NCI-H748 treated with DMSO at 0.1 percent for 48 hours (cell line): ENCODE measurements at regions not wholly inside any gene's neighbourhood (a gene's known extent, or its start where the extent isn't known, plus 50 kb on each side); places are given as distances from the start of the nearest gene placed in this dataset.
"Not testable (repeated sequence)": the region's sequence is repeated elsewhere in the genome, so short reads cannot be mapped to it uniquely, and the experiment has no call there.

ENCODE experiments used
- DNase-seq: peaks from one replicate; lab custom pipeline; 2025; lab: John Stamatoyannopoulos, UW

DNA sequence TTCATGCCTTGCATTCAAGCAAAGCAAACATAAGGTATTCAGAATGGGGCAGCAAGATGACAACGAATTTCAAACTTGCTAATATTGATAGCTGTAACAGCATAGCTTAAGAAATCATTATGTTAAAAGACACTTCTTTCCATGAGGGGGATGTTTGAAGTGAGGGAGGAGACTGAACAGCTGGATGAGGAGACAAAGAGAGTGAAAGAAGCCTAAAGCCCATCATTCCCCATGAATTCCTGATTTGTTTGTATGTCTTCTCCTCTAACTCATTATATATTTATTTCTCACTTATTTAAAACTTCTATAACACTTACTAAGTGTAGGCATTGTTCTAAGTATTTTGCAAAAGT, 125.2 kb upstream of the PBX1 start:
- no peak for DNase-seq

DNA sequence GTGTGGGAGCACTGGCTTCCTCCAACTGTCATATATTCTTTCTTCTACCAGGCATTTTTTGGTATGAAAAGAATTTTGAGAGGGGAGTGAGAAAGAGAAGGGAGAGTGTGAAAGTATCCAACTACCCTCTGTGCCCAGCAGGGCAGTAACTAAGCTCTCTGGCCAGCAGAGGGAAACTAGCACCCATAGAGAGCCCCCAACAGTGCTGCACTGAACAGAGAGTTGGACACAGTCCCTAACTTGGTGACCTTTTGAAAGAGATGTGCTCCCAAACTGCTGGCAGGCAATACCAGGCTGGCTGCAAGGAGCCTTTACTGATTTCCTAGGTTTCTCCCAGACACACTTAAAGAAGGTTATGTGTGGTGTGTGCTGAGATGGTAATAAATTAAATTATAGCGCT, 118.8 kb upstream of the PBX1 start:
- DNase-seq, result no peak

DNA sequence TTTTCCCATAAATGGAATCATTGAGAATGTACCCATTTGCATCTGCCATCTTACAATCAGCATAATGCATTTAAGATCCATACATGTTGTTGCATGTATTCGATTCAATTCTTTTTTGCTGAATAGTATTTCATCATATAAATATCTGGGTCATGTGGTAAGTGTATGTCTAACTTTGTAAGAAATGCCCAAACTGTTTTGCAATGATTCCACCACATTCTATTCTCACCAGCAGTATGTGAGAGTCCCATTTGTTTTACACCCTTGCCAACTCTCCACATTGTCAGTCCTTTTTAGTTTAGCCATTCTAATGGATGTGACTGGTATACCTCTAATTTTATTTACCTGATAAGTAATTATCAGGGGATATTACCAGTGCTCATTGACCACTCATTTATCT, 115.8 kb upstream of the PBX1 start:
- no peak for DNase-seq

DNA sequence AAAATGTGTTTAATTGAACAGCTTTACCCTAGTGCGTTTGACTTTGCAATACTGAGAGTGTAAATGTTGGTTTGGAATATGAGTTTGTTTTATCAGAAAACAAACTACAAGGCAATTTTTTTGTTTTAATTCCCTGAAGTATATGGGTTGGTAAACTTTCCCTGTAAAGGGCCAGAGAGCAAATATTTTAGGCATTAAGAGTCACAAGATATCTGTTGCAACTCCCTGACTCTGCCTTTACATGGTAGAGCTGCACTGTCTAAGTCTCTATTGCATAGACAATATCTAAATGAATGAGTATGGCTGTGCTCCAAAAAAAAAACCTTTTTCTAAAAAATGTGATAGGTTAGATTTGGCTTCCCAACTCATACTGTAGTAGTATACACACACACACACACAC, 115.1 kb upstream of the PBX1 start:
- no peak for DNase-seq

DNA sequence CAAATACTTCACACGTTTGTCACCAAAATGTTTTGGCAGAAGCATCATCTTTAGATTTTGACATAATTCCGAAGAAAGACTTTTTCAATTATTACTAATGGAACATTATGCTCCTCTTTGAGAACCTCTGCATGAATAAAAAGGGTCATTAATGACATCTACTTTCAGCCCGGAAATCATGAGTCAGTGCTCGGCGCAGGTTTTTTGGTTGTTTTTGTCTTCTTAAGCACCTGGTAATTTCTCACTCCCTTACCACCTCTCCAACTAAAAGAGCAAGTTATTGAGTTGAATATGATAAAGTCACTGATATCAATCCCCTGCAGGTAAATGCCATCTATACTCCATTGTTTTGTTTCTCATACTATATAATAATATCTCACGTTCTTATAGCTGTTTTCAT, 113.0 kb upstream of the PBX1 start:
- no peak for DNase-seq

DNA sequence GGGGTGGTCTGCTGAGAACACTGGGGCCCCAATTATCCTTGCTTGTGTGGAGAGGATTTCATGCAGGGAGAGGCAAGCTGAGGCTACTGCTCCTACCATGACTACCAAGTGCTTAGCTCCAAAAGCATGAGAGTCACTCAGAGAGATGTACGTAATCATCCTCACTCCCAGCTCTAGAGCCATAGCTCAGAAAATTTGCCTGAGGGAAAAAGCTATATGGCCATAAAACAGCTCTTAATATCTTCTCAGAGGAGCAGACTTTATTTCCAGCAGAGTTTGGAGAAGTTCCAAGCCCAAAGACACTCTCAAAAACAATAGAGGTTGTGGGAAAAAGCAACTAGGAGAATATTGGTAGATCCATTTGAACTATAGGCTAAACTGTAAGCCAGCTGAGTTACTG, 106.4 kb upstream of the PBX1 start:
- no peak for DNase-seq

DNA sequence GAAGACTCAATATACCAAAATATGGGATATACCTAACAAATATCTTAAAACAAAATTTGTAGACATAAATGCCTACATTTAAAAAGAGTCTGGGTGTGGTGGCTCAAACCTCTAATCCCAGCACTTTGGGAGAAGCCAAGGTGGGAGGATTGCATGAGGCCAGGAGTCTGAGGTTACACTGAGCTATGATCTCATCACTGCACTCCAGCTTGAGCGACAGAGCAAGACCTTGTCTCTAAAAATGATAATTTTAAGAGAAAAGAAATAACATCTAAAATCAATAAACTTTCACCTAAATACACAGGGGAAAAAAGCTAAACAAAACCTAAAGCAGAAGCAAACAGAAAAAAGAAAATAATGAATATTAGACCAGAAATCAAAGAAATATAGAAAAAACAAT, 102.7 kb upstream of the PBX1 start:
- no peak for DNase-seq

DNA sequence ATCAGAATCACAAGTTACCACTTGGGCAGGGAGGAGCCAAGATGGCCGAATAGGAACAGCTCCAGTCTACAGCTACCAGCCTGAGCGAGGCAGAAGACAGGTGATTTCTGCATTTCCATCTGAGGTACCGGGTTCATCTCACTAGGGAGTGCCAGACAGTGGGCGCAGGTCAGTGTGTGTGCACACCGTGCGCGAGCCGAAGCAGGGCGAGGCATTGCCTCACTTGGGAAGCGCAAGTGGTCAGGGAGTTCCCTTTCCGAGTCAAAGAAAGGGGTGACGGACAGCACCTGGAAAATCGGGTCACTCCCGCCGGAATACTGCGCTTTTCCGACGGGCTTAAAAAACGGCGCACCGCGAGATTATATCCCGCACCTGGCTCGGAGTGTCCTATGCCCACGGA, 99.8 kb upstream of the PBX1 start:
- not testable (repeated sequence) for DNase-seq

DNA sequence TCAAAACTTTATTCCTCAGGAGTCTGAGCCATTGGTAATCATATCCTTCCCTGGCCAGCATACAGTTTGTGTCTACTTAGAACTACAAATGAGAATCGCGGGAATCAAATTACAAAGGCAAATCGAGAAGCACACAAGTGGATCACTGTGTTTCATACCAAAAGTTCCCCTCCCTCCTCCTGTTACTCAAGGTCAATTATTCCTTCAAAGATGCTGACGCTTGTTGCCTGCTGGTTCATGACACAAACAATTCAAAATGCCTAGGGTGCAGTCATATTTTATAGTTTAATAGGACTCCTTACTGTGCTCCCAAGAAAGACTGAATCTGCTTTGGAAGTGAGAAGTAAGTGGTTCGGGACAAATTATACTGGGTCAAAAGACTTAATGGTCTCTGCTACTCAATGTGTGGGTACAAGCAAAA, 93.0 kb upstream of the PBX1 start:
- no peak for DNase-seq

DNA sequence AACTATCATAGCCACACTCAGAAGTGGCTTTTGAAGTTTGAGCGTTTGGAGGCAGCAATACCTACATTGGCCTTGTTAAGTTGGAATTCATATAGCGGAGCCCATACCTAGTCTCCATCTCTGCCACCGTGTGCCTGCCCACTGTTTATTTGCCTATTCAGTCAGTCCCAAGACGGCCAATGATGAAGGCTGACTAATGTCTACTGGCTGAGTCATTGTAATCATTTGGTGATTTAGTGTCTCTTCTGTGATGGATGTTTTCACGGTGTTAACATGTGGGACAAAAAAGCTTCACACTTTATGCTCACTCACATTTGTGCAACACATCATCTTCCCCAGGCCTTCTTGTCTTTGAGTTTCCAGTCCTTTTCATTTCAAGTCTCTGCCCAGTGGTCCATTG, 92.6 kb upstream of the PBX1 start:
- DNase-seq, result no peak

DNA sequence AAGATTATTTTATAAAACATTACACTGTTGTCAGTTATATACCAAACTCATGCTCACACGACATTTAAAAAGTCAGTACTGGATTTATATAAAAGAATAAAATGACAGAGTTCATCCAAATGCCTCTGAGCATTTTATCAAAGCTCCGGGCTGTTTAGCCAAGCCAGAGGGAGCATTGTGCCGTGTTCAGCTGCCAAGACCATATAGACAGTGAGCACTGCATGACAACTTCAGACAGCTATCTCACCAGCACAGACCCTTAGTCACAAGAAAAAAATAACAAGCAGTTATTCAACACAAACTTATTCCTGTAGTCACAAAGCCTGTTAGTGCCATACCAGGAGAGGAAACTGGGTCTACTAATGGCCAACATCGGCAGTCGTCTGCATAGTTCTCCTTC, 88.0 kb upstream of the PBX1 start:
- DNase-seq, result no peak

DNA sequence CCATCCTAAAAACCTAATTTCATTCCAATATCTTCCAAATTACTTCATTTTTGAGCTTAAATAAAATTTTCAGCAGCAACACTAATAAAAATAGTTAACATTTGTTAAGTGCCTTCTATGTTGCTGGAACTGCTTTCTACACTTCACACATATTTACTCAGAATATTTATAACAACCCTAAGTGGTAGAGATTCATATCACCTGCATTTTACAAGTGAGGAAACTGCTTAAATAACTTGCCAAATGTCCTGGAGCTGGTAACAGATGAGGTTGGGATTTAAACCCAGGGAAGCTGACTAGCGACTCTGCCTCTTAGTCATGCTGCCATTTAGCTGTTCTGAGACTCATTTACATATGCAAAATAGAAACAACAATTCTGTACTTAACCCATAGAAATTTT, 86.1 kb upstream of the PBX1 start:
- DNase-seq, result no peak

DNA sequence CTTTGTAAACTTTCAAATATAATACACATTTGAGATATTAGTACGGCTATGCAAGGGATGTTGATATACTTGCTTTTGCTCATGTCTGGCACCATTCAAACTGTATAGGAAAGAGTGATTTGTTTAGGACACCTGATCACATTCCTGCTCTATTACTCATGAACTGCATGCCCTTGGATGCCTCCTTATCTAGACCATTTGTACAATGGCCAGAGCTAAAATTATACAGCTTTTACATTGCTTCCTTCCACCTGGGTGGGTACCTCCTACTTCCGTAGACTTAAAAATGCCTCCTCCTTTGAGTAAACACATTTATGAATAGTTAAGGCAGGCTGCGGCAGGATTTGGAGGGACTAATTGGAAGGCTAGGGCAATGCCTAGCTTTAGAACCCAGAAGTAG, 85.4 kb upstream of the PBX1 start:
- DNase-seq, result no peak

DNA sequence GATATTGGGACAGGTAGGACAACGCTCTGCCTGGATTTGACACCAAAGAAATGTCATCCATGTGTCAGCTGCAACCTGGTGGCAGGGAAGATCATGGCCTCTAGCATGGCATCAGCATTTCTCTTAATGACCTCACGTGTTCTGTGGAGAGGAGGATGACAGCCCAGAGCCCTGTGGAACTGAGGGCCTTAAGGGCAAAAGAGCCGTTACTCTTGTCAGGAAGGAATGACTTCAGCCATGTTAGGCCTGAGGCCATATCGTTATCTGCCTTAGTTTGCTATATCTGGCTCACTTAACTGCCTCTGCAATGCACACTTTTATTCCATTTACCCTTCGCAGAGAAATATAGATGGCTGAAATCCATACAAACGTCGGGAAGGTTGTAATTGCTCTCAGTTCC, 83.2 kb upstream of the PBX1 start:
- DNase-seq, result no peak

DNA sequence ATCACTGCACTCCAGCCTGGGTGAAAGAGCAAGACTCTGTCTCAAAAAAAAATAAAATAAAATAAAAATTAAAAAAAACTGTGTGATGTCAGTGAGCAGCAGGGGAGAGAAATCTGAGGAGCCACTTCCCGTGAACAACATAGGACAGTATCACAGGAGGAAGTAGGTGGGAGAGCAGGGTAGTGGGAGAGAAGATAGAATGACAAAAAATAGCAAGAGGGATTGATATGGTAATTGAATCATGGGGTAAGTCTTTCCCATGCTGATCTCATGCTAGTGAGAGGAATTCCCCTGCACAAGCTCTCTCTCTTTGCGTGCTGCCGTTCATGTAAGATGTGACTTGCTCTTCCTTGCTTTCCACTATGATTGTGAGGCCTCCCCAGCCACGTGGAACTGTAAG, 81.6 kb upstream of the PBX1 start:
- DNase-seq, result no peak

DNA sequence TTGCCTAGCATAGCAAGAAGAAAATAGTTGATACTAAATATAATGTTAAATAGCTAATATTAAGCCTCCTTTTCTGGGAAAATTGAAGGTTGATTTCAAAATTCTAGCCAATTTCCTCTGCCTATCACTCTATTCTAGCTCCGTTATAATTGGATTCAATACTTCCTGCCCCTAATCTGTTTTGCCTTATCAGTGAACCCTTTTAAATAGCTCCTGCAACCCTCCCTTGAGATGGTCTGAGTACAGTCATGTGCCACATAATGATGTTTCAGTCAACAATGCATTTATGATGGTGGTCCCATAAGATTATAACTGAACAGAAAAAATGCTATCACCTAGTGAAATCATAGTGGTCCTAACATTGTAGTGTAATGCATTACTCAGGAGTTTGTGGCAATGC, 79.7 kb upstream of the PBX1 start:
- DNase-seq, result no peak

DNA sequence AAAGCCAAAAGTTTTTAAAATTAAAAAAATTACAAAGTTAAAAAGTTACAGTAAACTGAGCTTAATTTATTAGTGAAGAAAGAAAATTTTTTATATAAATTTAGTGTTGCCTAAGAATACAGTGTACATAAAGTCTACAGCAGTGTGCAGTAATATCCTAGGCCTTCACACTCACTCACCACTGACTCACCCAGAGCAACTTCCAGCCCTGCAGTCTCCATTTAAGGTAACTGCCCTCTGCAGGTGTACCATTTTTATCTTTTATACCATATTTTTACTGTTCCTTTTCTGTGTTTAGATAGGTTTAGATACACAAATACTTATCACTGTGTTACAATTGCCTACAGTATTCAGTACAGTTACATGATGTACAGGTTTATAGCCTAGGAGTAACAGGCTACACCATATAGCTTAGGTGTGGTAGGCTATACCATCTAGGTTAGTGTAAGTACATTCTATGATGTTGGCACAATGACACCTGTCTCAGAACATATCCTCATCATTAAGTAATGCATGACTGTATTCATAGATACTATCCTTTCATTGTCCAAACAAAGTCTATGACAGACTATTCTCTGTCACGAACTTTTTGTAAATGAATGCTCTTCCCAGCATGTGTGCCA, 78.6 kb upstream of the PBX1 start:
- DNase-seq, result no peak

DNA sequence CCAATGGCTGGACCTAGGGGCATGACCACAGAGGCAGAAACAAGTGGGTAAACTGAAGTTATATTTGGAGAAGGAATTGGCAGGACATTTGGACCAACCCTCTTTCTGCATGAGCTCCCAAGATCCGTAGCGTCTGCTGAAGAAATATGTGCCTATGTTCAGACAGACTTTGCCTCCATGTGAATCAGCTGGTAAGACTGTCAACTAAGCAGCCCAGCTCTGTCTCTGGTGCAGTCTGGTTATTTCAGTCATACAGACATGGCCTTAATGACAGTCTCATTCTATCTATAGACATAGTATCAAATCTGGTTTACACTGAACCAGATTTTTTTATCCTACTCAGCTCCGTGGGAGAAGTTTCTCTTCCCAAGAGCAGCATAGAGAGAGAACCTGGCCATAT, 63.1 kb upstream of the PBX1 start:
- no peak for DNase-seq

DNA sequence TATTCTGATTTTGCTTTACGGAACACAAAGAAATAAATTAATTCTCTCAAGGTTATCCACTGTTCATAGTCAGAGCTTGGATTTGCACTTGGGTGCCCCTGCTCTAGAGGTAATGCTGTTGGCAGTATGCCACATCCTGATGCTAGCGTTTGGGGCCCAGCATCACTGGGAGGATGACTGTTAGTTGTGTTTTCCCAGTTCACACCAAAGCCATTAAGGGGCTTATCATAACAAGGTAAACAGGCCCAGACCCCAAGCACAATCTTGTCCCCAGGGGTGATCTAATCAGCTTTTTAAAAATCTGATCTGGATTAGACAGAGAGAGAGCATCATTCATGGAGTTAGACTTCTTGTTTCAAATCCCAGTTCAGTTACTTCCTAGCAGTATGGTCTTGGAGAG, 60.2 kb upstream of the PBX1 start:
- no peak for DNase-seq

DNA sequence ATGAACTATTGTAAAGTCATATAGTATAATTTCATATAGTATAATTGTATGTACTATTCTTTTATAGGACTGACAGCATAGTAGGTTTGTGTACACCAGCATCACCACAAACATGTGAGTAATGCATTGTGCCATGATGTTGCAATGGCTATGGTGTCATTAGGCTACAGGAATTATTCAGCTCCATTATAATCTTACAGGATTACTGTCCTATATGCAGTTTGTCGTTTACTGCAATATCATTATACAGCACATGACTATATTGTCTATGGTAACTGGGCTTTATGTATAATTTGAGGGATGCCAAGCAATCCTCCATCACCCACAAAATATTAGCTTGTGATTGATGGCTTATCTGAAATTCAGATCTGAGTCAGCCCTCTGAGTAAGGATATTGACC, 54.2 kb upstream of the PBX1 start:
- DNase-seq, result no peak
